H1 (cell line): ENCODE measurements at regions not wholly inside any gene's neighbourhood (a gene's known extent, or its start where the extent isn't known, plus 50 kb on each side); places are given as distances from the start of the nearest gene placed in this dataset.

Experiments used
- BCL11A ChIP-seq, 2 experiments: IDR thresholded peaks; one replicate each; pipeline ENCODE4 v1.6.1; 2011; ENCODE audit warnings: low read depth in 2 of 2, low read length in 2 of 2, mild to moderate bottlenecking in 2 of 2
- EZH2 ChIP-seq: fragments of 200-600 bp; sonication (generic); IDR thresholded peaks from 2 replicates; pipeline ENCODE4 v1.7.1; 2012; ENCODE audit warnings: low read depth, mild to moderate bottlenecking, moderate library complexity, low read length, inconsistent platforms; ENCODE audit not compliant: severe bottlenecking
- GABPA ChIP-seq: IDR thresholded peaks from 2 replicates; pipeline ENCODE4 v1.6.1; 2011; ENCODE audit warnings: mild to moderate bottlenecking, low read length, moderate library complexity, borderline replicate concordance; ENCODE audit not compliant: insufficient read depth
- HDAC6 ChIP-seq: IDR thresholded peaks from one replicate; pipeline ENCODE4 v1.7.1; 2012; ENCODE audit warnings: low read depth, mild to moderate bottlenecking, inconsistent platforms, low read length, moderate library complexity
- KDM1A ChIP-seq: fragments of 200-600, 300-600 bp; sonication (generic); IDR thresholded peaks from 2 replicates; pipeline ENCODE4 v1.7.1; 2016; ENCODE audit warnings: mild to moderate bottlenecking, low read length, borderline replicate concordance
- KDM4A ChIP-seq: IDR thresholded peaks from one replicate; pipeline ENCODE4 v1.7.1; 2012; ENCODE audit warnings: low read depth, mild to moderate bottlenecking, moderate library complexity, low read length, inconsistent platforms; ENCODE audit not compliant: severe bottlenecking
- SIX5 ChIP-seq: IDR thresholded peaks from 2 replicates; pipeline ENCODE4 v1.6.1; 2011; ENCODE audit warnings: mild to moderate bottlenecking, low read depth, low read length
- SP1 ChIP-seq: IDR thresholded peaks from 2 replicates; pipeline ENCODE4 v1.6.1; 2011; ENCODE audit warnings: low read depth, low read length
- TF ChIP-seq, protein P1 (sequence below): fragments of 300-600 bp; sonication (generic); IDR thresholded peaks from 2 replicates; pipeline ENCODE4 v1.7.1; 2012; ENCODE audit warnings: low read length, moderate library complexity, mild to moderate bottlenecking, inconsistent platforms; ENCODE audit not compliant: insufficient replicate concordance
- TF ChIP-seq, protein P2 (sequence below), 3 experiments: IDR thresholded peaks; 1 replicate in 2 of 3; 2 replicates in 1 of 3; pipeline versions ENCODE4 v1.5.1 to v1.6.1; 2011; ENCODE audit warnings: low read length in 3 of 3, mild to moderate bottlenecking in 3 of 3, inconsistent platforms in 2 of 3, low read depth in 1 of 3, moderate library complexity in 1 of 3; ENCODE audit not compliant: insufficient read depth in 1 of 3; ENCODE audit errors: control extremely low read depth in 1 of 3

DNA sequence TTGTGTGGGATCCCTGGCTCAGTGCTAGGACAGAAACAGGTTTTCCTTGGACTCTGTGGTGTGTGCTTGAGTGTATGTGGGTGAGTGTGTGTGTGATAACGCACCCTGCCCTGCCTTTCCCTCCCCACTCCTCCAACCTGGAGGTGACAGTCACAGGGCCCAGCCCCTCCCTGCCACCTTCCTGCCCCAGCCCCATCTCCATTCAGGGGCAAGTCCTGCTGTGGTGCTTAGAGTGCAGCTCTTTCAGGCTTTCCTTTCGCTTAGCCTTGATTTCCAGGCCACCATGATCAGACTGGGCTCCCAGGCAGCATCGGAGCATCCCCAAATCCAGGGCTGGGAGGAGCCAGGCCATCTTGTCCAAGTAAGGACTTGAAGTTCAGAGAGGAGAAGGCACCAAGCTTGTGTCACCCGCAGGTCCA lies 185.2 kb downstream of the ZFP36L2 start (continued):
- TF ChIP-seq, protein P1, sequence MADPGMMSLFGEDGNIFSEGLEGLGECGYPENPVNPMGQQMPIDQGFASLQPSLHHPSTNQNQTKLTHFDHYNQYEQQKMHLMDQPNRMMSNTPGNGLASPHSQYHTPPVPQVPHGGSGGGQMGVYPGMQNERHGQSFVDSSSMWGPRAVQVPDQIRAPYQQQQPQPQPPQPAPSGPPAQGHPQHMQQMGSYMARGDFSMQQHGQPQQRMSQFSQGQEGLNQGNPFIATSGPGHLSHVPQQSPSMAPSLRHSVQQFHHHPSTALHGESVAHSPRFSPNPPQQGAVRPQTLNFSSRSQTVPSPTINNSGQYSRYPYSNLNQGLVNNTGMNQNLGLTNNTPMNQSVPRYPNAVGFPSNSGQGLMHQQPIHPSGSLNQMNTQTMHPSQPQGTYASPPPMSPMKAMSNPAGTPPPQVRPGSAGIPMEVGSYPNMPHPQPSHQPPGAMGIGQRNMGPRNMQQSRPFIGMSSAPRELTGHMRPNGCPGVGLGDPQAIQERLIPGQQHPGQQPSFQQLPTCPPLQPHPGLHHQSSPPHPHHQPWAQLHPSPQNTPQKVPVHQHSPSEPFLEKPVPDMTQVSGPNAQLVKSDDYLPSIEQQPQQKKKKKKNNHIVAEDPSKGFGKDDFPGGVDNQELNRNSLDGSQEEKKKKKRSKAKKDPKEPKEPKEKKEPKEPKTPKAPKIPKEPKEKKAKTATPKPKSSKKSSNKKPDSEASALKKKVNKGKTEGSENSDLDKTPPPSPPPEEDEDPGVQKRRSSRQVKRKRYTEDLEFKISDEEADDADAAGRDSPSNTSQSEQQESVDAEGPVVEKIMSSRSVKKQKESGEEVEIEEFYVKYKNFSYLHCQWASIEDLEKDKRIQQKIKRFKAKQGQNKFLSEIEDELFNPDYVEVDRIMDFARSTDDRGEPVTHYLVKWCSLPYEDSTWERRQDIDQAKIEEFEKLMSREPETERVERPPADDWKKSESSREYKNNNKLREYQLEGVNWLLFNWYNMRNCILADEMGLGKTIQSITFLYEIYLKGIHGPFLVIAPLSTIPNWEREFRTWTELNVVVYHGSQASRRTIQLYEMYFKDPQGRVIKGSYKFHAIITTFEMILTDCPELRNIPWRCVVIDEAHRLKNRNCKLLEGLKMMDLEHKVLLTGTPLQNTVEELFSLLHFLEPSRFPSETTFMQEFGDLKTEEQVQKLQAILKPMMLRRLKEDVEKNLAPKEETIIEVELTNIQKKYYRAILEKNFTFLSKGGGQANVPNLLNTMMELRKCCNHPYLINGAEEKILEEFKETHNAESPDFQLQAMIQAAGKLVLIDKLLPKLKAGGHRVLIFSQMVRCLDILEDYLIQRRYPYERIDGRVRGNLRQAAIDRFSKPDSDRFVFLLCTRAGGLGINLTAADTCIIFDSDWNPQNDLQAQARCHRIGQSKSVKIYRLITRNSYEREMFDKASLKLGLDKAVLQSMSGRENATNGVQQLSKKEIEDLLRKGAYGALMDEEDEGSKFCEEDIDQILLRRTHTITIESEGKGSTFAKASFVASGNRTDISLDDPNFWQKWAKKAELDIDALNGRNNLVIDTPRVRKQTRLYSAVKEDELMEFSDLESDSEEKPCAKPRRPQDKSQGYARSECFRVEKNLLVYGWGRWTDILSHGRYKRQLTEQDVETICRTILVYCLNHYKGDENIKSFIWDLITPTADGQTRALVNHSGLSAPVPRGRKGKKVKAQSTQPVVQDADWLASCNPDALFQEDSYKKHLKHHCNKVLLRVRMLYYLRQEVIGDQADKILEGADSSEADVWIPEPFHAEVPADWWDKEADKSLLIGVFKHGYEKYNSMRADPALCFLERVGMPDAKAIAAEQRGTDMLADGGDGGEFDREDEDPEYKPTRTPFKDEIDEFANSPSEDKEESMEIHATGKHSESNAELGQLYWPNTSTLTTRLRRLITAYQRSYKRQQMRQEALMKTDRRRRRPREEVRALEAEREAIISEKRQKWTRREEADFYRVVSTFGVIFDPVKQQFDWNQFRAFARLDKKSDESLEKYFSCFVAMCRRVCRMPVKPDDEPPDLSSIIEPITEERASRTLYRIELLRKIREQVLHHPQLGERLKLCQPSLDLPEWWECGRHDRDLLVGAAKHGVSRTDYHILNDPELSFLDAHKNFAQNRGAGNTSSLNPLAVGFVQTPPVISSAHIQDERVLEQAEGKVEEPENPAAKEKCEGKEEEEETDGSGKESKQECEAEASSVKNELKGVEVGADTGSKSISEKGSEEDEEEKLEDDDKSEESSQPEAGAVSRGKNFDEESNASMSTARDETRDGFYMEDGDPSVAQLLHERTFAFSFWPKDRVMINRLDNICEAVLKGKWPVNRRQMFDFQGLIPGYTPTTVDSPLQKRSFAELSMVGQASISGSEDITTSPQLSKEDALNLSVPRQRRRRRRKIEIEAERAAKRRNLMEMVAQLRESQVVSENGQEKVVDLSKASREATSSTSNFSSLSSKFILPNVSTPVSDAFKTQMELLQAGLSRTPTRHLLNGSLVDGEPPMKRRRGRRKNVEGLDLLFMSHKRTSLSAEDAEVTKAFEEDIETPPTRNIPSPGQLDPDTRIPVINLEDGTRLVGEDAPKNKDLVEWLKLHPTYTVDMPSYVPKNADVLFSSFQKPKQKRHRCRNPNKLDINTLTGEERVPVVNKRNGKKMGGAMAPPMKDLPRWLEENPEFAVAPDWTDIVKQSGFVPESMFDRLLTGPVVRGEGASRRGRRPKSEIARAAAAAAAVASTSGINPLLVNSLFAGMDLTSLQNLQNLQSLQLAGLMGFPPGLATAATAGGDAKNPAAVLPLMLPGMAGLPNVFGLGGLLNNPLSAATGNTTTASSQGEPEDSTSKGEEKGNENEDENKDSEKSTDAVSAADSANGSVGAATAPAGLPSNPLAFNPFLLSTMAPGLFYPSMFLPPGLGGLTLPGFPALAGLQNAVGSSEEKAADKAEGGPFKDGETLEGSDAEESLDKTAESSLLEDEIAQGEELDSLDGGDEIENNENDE, result no peak
- no peak for TF ChIP-seq HDAC6
- TF ChIP-seq EZH2, result no peak
- no peak for TF ChIP-seq GABPA
- no peak for TF ChIP-seq KDM4A
- TF ChIP-seq SP1, result no peak
- TF ChIP-seq, protein P2, sequence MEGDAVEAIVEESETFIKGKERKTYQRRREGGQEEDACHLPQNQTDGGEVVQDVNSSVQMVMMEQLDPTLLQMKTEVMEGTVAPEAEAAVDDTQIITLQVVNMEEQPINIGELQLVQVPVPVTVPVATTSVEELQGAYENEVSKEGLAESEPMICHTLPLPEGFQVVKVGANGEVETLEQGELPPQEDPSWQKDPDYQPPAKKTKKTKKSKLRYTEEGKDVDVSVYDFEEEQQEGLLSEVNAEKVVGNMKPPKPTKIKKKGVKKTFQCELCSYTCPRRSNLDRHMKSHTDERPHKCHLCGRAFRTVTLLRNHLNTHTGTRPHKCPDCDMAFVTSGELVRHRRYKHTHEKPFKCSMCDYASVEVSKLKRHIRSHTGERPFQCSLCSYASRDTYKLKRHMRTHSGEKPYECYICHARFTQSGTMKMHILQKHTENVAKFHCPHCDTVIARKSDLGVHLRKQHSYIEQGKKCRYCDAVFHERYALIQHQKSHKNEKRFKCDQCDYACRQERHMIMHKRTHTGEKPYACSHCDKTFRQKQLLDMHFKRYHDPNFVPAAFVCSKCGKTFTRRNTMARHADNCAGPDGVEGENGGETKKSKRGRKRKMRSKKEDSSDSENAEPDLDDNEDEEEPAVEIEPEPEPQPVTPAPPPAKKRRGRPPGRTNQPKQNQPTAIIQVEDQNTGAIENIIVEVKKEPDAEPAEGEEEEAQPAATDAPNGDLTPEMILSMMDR (IDR thresholded peaks at IDR 0.05; ENCODE audit: control extremely low read depth in 1 of 3, insufficient read depth in 1 of 3, low read depth in 1 of 3, low read length in 3 of 3), result no peak
- TF ChIP-seq SIX5, result no peak
- TF ChIP-seq BCL11A (IDR thresholded peaks at IDR 0.05; ENCODE audit: low read depth in 2 of 2, low read length in 2 of 2), result no peak
- no peak for TF ChIP-seq KDM1A
